ENCODE measurements at regions not wholly inside any gene's neighbourhood (a gene's known extent, or its start where the extent isn't known, plus 50 kb on each side); places are given as distances from the start of the nearest gene placed in this dataset.

DNA sequence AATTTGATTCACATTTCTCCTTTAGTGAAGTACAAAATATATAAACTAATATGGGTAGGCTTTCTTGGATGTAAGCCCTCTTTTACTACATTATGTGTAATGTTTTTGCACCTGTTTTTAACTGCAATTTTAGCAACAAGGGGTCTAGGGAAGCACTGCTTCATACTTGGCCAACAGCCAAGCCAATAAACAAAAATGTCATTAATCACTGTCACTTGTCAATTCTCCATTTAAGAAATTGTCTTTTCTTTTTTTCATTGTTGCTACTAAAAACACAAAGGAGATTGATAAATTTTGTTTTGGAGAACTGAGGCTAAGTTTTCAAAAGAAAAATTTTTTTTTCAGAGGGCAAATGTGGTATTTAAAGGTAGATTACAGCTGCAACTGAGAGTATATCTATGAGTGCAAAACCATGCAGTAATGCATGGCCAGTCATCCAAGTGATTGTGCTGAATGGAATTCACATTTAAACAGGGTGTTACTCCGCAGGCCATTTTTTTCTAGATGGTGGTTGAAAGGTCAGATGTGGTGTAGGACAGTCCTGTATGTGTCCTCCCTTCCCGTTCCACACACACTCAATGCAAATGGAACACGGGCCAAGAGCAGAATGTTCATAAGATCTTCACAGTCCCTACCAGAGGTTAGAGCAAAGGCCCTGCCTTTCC lies 503.0 kb upstream of the LMO3 start:
- in situ Hi-C loops (cut with MboI; ENCODE audit: low pct_unique_long_range_greater_than_20kb, low sequenced_read_pairs, unreplicated experiment) = no loop called here
- TF ChIP-seq, protein P1, sequence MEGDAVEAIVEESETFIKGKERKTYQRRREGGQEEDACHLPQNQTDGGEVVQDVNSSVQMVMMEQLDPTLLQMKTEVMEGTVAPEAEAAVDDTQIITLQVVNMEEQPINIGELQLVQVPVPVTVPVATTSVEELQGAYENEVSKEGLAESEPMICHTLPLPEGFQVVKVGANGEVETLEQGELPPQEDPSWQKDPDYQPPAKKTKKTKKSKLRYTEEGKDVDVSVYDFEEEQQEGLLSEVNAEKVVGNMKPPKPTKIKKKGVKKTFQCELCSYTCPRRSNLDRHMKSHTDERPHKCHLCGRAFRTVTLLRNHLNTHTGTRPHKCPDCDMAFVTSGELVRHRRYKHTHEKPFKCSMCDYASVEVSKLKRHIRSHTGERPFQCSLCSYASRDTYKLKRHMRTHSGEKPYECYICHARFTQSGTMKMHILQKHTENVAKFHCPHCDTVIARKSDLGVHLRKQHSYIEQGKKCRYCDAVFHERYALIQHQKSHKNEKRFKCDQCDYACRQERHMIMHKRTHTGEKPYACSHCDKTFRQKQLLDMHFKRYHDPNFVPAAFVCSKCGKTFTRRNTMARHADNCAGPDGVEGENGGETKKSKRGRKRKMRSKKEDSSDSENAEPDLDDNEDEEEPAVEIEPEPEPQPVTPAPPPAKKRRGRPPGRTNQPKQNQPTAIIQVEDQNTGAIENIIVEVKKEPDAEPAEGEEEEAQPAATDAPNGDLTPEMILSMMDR (IDR thresholded peaks at IDR 0.05; ENCODE audit: extremely low read depth, insufficient read depth, missing control alignments) = no peak
- no peak for DNase-seq (ENCODE audit: low spot score)

DNA sequence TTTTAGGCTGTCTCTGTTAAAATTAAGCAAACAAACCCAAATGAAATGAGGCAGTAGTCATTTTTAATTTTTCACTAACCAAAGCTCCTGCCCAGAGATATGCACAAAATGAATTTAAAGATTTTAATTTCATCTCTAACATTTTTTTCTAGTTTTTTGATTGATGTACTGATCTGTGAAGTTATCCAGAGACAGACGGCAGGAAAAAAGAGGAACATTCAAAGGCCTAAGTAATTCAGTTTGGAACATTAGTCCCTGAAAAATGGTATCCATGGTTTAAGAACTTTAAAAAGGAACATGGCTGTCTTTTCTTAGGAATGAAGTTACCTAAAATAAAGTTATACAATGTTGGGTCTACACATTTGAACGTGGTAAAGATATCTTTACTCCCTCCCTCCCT lies 498.8 kb upstream of the LMO3 start:
- in situ Hi-C loops (cut with MboI; ENCODE audit: low pct_unique_long_range_greater_than_20kb, low sequenced_read_pairs, unreplicated experiment) = no loop called here
- DNase-seq (ENCODE audit: low spot score) = no peak
- TF ChIP-seq, protein P1 (IDR thresholded peaks at IDR 0.05; ENCODE audit: extremely low read depth, insufficient read depth, missing control alignments) = no peak

DNA sequence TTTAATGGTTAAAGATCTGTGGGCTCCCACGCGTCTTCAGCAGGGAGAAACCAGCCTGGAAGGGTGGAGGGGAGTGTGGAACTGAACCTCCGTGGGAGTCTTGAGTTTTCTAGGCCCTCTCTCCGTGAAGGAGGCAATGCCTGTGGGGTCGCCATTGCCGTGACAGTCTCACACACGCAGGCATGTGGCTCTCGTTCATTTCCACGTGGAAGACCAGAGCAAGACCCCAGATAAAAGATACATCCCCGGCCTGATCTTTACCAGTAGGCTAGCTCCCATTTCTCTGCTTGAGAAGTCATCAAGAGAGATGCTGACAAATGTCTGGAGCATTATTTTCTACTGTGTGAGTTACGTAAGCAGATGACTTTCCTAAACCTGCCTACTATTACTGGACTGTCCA lies 491.7 kb upstream of the LMO3 start:
- DNase-seq (ENCODE audit: low spot score) = no peak
- in situ Hi-C loops (cut with MboI; ENCODE audit: low pct_unique_long_range_greater_than_20kb, low sequenced_read_pairs, unreplicated experiment) = no loop called here

DNA sequence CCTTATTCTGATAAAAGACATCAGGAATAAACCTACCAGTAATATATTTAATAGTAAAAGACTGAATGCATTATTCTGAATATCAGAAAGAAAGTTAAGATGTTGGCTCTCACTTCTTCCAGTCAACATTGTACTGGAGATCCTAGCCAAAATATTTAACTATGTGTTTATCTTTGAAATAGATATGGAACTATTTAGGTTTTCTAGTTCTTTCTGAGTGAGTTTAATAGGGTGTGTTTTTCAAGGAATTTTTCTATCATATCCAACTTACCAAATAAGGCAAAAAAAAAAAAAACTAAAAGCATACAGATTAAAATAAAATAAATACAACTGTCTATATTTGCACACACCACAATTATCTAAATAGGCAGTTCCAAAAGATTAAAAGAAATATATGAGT lies 478.9 kb upstream of the LMO3 start:
- DNase-seq (ENCODE audit: low spot score) = no peak
- in situ Hi-C loops (cut with MboI; ENCODE audit: low pct_unique_long_range_greater_than_20kb, low sequenced_read_pairs, unreplicated experiment) = no loop called here
- TF ChIP-seq, protein P1 (IDR thresholded peaks at IDR 0.05; ENCODE audit: extremely low read depth, insufficient read depth, missing control alignments) = no peak

More for the DNA sequence above, 491.7 kb upstream of the LMO3 start:
- TF ChIP-seq, protein P1 (IDR thresholded peaks at IDR 0.05; ENCODE audit: extremely low read depth, insufficient read depth, missing control alignments) = no peak

DNA sequence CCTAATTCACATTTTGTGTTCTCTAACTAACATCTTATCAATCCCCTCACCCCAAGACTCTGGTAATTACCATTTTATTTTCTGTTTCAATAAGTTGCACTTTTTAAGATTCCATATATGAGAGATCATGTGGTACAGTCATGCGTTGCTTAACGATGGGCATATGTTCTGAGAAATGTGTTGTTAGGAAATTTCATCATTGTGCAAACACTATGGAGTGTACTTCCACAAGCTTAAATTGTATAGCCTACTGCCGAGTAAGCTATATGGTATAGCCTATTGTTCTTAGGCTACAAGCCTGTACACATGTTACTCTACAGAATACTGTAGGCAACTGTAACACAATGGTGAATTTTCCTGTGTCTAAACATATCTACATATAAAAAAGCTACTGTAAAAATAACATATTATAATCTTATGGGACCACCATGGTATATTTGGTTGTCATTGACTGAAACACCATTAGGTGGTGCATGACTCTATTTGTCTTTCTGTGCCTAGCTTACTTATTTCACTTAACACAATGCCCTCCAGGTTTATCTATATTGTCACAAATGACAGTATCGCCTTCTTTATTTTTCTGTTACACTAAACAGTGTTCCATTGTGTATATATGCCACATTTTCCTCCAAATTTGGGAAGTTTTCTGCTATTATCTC lies 473.4 kb upstream of the LMO3 start:
- TF ChIP-seq, protein P1 (IDR thresholded peaks at IDR 0.05; ENCODE audit: extremely low read depth, insufficient read depth, missing control alignments) = no peak
- in situ Hi-C loops (cut with MboI; ENCODE audit: low pct_unique_long_range_greater_than_20kb, low sequenced_read_pairs, unreplicated experiment) = no loop called here
- DNase-seq (ENCODE audit: low spot score) = no peak

DNA sequence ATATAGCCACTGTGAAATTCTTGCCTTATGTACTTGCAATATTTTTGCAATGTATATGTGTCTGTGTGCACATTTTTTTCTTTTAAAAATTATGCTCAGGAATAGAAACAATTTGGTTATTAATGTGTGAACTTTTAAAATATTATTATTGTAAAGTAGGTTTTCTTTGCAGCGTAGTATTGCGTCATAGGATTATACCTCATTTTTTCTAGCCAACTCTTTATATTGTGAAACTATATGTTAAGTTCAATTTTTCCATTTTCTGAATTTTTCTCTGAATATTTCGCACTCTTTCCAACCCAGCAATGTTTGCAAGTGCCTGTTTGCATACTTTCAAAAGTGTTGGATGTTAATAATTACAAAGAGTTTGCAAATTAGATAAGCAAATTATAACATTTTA lies 471.6 kb upstream of the LMO3 start:
- DNase-seq (ENCODE audit: low spot score) = no peak
- in situ Hi-C loops (cut with MboI; ENCODE audit: low pct_unique_long_range_greater_than_20kb, low sequenced_read_pairs, unreplicated experiment) = no loop called here
- TF ChIP-seq, protein P1 (IDR thresholded peaks at IDR 0.05; ENCODE audit: extremely low read depth, insufficient read depth, missing control alignments) = no peak
